ENCODE measurements at regions not wholly inside any gene's neighbourhood (a gene's known extent, or its start where the extent isn't known, plus 50 kb on each side); places are given as distances from the start of the nearest gene placed in this dataset.

DNA sequence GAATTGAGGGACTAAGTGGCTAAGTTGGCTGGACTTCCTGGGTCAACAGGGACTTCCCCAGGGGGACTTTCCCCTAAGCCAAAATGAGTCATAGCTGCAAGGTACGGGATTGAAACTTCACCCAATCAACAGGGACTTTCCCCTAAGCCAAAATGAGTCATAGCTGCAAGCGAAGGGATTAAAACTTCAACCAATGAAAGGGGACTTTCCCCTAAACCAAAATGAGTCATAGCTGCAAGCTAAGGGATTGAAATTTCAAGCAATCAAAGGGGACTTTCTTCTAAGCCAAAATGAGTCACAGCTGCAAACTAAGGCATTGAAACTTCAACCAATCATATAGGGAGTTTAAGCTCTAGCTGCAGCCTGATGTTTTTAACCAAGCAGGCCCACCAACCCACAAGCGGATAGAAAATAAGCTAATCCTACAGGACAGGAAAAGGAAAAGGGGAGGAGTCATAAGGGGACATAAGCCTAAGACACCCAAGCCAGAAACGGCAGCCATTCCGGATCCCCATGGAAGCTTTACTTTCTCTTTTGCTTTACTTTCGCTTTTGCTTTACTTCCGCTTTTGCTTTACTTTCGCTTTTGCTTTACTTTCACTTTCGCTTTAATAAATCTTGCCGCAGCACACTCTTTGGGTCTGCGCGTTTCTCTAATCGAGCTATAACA, 1375.4 kb upstream of the CELF4 start:
- no peaks in the 10 kb centered on the region for H3K36me3 ChIP-seq (ENCODE audit: control insufficient read depth in 2 of 2, insufficient read depth in 2 of 2, low read length in 1 of 2)
- H3K4me1 ChIP-seq (ENCODE audit: control insufficient read depth in 2 of 2, insufficient read depth in 2 of 2, low read length in 2 of 2) = no peaks in the 10 kb centered on the region
- no peaks in the 10 kb centered on the region for H3K27me3 ChIP-seq (ENCODE audit: control insufficient read depth in 2 of 2, insufficient read depth in 1 of 2, low read length in 1 of 2)
- 91% methylated on average over 13 of the region's 13 CpGs for WGBS
- H3K9me3 ChIP-seq (ENCODE audit: control insufficient read depth in 2 of 2, insufficient read depth in 1 of 2, low read length in 1 of 2) = peaks cover 0 to 9% of the 10 kb centered on the region in 2 donors
- H3K27ac ChIP-seq (ENCODE audit: low read depth in 1 of 2, low read length in 1 of 2) = peak overlapping the region in 1 of 2 donors; percentile 19
- no peak overlapping the region for H3K4me3 ChIP-seq (ENCODE audit: low read length in 2 of 2)
- peak in 4 of 9 donors; percentile 2 to 41 (median 12) for DNase-seq (ENCODE audit: low read depth in 6 of 9, low spot score in 9 of 9)

DNA sequence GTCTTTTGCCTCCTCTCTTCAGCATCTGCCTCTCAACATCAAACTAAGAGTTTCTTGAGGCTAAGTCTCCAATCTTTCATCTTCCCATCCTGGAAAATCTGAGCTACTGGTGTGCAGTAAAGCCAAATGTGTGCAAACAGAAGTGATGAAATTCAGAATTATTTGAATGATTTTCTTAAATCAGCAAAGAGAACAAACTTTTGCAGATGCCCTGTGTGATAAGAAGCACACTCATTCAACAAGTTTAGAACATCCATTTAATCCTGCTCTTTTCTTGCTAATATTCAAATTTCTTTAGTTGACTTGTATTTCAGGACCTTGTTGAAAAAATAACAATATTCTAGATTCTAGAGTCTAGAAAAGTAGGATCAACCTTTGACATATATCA, 1374.9 kb upstream of the CELF4 start:
- Histone ChIP-seq H3K27me3 (ENCODE audit: control insufficient read depth in 2 of 2, insufficient read depth in 1 of 2, low read length in 1 of 2) (no peaks in the 10 kb centered on the region), H3K9me3 (ENCODE audit: control insufficient read depth in 2 of 2, insufficient read depth in 1 of 2, low read length in 1 of 2) (peaks cover 0 to 9% of the 10 kb centered on the region in 2 donors), H3K4me3 (ENCODE audit: low read length in 2 of 2) (no peak overlapping the region), H3K4me1 (ENCODE audit: control insufficient read depth in 2 of 2, insufficient read depth in 2 of 2, low read length in 2 of 2) (no peaks in the 10 kb centered on the region), H3K36me3 (ENCODE audit: control insufficient read depth in 2 of 2, insufficient read depth in 2 of 2, low read length in 1 of 2) (no peaks in the 10 kb centered on the region), H3K27ac (ENCODE audit: low read depth in 1 of 2, low read length in 1 of 2) (peak overlapping the region in 1 of 2 donors; percentile 28)
- DNase-seq (ENCODE audit: low read depth in 6 of 9, low spot score in 9 of 9) = no peak

DNA sequence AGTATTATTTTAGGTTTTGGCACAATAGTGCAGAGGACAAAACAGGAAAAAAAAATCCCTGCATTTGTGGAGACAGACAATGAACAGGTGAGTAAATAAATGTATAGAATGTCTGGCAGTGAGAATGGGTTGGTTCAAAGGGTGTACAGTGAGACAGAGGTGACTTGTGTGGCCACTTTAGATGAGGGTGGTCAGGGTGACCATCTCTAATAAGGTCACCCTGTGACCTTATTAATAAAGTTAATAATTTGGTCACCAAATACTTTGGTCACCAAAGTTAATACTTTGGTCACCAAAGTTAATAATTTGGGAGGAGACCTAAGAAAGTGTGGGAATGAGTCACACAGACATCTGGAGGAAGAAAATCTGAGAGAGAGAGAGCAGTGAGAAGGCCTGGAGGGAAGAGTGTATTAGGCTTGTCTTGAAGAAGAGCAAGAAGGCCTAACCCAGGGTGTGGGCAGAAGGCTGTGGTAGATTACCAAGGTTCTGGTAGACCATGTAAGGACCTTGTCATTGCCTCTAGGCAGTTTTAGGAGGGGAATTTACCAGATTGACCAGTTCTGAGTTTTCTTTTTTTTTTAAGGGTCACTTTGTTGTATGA, 1368.4 kb upstream of the CELF4 start:
- no peaks in the 10 kb centered on the region for H3K27me3 ChIP-seq (ENCODE audit: control insufficient read depth in 2 of 2, insufficient read depth in 1 of 2, low read length in 1 of 2)
- no peak overlapping the region for H3K27ac ChIP-seq (ENCODE audit: low read depth in 1 of 2, low read length in 1 of 2)
- H3K4me3 ChIP-seq (ENCODE audit: low read length in 2 of 2) = no peak overlapping the region
- H3K4me1 ChIP-seq (ENCODE audit: control insufficient read depth in 2 of 2, insufficient read depth in 2 of 2, low read length in 2 of 2) = no peaks in the 10 kb centered on the region
- no peaks in the 10 kb centered on the region for H3K36me3 ChIP-seq (ENCODE audit: control insufficient read depth in 2 of 2, insufficient read depth in 2 of 2, low read length in 1 of 2)
- H3K9me3 ChIP-seq (ENCODE audit: control insufficient read depth in 2 of 2, insufficient read depth in 1 of 2, low read length in 1 of 2) = no peaks in the 10 kb centered on the region
- DNase-seq (ENCODE audit: low read depth in 6 of 9, low spot score in 9 of 9) = no peak

DNA sequence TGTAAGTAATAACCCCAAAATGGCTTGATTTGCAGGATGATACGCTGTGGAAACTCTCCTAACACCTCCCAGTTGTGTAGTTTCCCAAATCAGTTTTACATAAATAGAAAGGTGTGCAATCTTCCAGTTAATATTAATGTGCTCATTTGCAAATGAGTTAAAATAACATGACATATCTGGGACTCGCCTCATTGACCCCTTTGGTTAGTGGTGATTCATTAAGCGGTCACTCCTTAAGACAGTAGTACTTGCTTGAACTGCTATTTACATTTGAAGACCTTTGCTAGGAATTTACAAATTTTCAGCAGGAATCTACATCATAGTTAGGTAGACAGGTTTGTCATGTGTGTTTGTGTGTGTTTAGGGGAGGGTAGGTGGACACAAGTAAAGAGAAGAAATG, 1367.7 kb upstream of the CELF4 start:
- Histone ChIP-seq H3K4me1 (ENCODE audit: control insufficient read depth in 2 of 2, insufficient read depth in 2 of 2, low read length in 2 of 2) (no peaks in the 10 kb centered on the region), H3K27me3 (ENCODE audit: control insufficient read depth in 2 of 2, insufficient read depth in 1 of 2, low read length in 1 of 2) (no peaks in the 10 kb centered on the region), H3K4me3 (ENCODE audit: low read length in 2 of 2) (no peak overlapping the region), H3K27ac (ENCODE audit: low read depth in 1 of 2, low read length in 1 of 2) (no peak overlapping the region), H3K9me3 (ENCODE audit: control insufficient read depth in 2 of 2, insufficient read depth in 1 of 2, low read length in 1 of 2) (no peaks in the 10 kb centered on the region), H3K36me3 (ENCODE audit: control insufficient read depth in 2 of 2, insufficient read depth in 2 of 2, low read length in 1 of 2) (no peaks in the 10 kb centered on the region)
- WGBS = 96% methylated on average over 3 of the region's 3 CpGs
- DNase-seq (ENCODE audit: low read depth in 6 of 9, low spot score in 9 of 9) = no peak

DNA sequence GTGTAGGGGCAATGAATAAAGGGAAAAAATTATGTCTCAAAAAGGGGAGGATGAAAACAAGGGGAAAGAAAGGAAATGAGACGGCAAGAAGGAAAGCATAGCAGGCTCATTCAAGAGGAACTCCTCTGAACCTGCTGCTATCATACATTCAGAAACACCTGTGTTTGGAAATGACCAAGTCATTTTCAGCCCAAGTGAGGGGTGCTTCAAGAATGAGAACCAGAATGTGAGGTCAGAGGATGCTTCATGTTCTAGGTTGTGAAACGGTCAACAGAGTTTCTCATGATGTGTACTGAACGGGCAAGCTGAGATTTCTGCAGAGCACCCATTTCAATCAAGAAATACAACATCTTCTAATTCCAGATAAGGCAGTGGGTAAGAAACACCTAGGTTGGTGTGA, 1367.2 kb upstream of the CELF4 start:
- Histone ChIP-seq H3K4me1 (ENCODE audit: control insufficient read depth in 2 of 2, insufficient read depth in 2 of 2, low read length in 2 of 2) (no peaks in the 10 kb centered on the region), H3K36me3 (ENCODE audit: control insufficient read depth in 2 of 2, insufficient read depth in 2 of 2, low read length in 1 of 2) (no peaks in the 10 kb centered on the region), H3K4me3 (ENCODE audit: low read length in 2 of 2) (no peak overlapping the region), H3K9me3 (ENCODE audit: control insufficient read depth in 2 of 2, insufficient read depth in 1 of 2, low read length in 1 of 2) (no peaks in the 10 kb centered on the region), H3K27me3 (ENCODE audit: control insufficient read depth in 2 of 2, insufficient read depth in 1 of 2, low read length in 1 of 2) (no peaks in the 10 kb centered on the region), H3K27ac (ENCODE audit: low read depth in 1 of 2, low read length in 1 of 2) (no peak overlapping the region)
- no peak for DNase-seq (ENCODE audit: low read depth in 6 of 9, low spot score in 9 of 9)
- 94% methylated on average over 3 of the region's 3 CpGs for WGBS

DNA sequence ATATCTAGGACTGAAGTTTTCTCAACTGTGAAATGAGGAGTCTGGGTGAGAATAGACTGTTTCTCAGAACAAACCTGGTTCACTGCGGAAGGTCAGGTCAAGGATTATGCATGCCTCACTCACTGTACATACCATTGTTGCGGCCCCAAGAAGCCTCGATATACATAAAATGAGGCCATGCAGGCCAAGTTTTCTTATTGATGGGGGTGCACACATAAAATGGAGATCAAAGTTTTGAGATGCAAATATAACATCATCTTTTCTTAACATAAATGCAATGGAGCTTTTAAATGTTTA, 1366.1 kb upstream of the CELF4 start:
- no peak overlapping the region for H3K4me3 ChIP-seq (ENCODE audit: low read length in 2 of 2)
- no peaks in the 10 kb centered on the region for H3K36me3 ChIP-seq (ENCODE audit: control insufficient read depth in 2 of 2, insufficient read depth in 2 of 2, low read length in 1 of 2)

DNA sequence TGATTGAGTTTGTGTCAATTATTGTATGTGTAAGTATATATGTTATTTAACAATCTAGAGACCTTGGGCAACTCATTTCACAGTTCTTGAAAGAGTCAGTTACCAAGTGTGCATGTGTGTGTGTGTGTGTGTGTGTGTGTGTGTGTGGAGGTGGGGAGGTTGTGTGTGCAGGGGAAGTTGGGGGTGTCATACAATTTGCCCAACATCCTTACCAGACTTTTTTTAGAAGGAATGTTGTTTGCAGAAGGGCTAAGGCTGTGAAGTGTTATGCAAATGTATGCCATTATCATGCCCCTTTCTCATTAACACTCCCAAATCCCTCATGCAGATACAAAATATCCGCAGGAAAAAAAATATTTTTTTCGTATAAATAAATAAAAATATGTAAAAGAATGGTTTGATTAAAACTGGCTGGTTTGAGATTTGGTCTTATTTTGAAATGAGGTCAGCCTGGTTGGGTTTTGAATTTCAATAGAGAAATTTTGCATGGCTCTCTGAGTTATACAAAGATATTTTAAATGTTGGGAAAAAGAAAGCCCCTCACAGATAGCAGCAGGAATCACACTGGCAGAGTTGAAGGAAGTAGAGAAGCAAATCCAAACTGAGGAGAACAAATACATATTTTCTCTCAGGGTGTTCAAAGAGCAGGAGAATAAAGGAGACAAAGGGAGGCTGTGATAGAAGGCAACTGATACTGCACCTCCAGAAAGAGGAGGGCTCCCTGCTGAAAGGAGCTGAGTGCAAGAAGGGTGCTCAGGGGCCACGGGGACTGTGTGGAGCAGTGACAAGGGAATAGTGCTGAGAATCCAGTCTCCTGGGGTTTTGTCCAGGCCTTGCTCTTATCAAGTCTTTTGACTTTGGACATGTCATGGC, 1365.5 kb upstream of the CELF4 start:
- no peaks in the 10 kb centered on the region for H3K9me3 ChIP-seq (ENCODE audit: control insufficient read depth in 2 of 2, insufficient read depth in 1 of 2, low read length in 1 of 2)
- no peaks in the 10 kb centered on the region for H3K36me3 ChIP-seq (ENCODE audit: control insufficient read depth in 2 of 2, insufficient read depth in 2 of 2, low read length in 1 of 2)
- H3K27me3 ChIP-seq (ENCODE audit: control insufficient read depth in 2 of 2, insufficient read depth in 1 of 2, low read length in 1 of 2) = no peaks in the 10 kb centered on the region
- H3K27ac ChIP-seq (ENCODE audit: low read depth in 1 of 2, low read length in 1 of 2) = no peak overlapping the region
- H3K4me3 ChIP-seq (ENCODE audit: low read length in 2 of 2) = no peak overlapping the region
- 62% methylated on average over 3 of the region's 3 CpGs for WGBS
- DNase-seq (ENCODE audit: low read depth in 6 of 9, low spot score in 9 of 9) = no peak
- H3K4me1 ChIP-seq (ENCODE audit: control insufficient read depth in 2 of 2, insufficient read depth in 2 of 2, low read length in 2 of 2) = no peaks in the 10 kb centered on the region

More for the DNA sequence above, 1366.1 kb upstream of the CELF4 start:
- Histone ChIP-seq H3K27me3 (ENCODE audit: control insufficient read depth in 2 of 2, insufficient read depth in 1 of 2, low read length in 1 of 2) (no peaks in the 10 kb centered on the region), H3K4me1 (ENCODE audit: control insufficient read depth in 2 of 2, insufficient read depth in 2 of 2, low read length in 2 of 2) (no peaks in the 10 kb centered on the region), H3K27ac (ENCODE audit: low read depth in 1 of 2, low read length in 1 of 2) (no peak overlapping the region), H3K9me3 (ENCODE audit: control insufficient read depth in 2 of 2, insufficient read depth in 1 of 2, low read length in 1 of 2) (no peaks in the 10 kb centered on the region)
- WGBS = 98% methylated on average over 3 of the region's 3 CpGs
- no peak for DNase-seq (ENCODE audit: low read depth in 6 of 9, low spot score in 9 of 9)

DNA sequence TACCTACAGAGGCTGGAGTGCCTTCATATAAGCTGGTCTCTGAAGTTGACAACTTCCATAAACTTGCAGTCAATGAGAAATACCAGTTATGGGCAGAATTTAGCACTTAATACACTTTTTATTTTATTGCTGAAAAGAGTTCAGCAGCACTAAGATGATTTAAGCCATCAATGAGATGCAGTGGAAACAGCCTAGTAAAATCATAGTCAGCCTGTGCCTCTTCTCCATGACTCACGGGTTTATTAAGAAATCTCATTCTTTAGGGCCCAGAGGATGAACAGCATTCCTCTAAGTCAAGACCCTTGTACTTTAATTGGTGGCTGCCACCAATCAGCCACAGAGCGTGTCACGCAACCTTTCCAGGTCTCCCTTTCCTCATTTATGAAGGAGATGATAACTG, 1357.9 kb upstream of the CELF4 start:
- Histone ChIP-seq H3K27ac (ENCODE audit: low read depth in 1 of 2, low read length in 1 of 2) (no peak overlapping the region), H3K4me3 (ENCODE audit: low read length in 2 of 2) (no peak overlapping the region), H3K36me3 (ENCODE audit: control insufficient read depth in 2 of 2, insufficient read depth in 2 of 2, low read length in 1 of 2) (no peaks in the 10 kb centered on the region), H3K4me1 (ENCODE audit: control insufficient read depth in 2 of 2, insufficient read depth in 2 of 2, low read length in 2 of 2) (no peaks in the 10 kb centered on the region), H3K27me3 (ENCODE audit: control insufficient read depth in 2 of 2, insufficient read depth in 1 of 2, low read length in 1 of 2) (no peaks in the 10 kb centered on the region), H3K9me3 (ENCODE audit: control insufficient read depth in 2 of 2, insufficient read depth in 1 of 2, low read length in 1 of 2) (peaks cover 0 to 3% of the 10 kb centered on the region in 2 donors)
- WGBS = 98% methylated on average over 3 of the region's 3 CpGs
- DNase-seq (ENCODE audit: low read depth in 6 of 9, low spot score in 9 of 9) = no peak

DNA sequence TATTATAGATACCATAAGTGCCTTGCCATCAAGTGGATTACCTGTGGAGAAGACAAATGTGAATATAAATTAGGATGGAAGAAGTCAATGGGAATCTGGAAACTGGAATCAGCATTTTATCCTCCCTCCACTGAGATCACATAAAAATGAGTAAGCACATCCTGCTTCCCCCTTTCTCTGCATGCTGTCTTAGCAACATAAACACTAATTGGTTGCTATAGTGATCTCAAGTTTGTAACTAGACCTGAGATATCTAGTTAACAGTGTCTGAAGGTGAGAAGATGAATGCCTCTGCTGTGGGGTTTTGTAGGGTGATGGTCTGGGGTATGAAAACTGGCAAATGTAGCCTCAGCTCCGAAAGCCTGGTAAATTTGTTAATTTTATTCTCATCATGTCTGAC, 1357.5 kb upstream of the CELF4 start:
- Histone ChIP-seq H3K4me1 (ENCODE audit: control insufficient read depth in 2 of 2, insufficient read depth in 2 of 2, low read length in 2 of 2) (no peaks in the 10 kb centered on the region), H3K9me3 (ENCODE audit: control insufficient read depth in 2 of 2, insufficient read depth in 1 of 2, low read length in 1 of 2) (peaks cover 0 to 3% of the 10 kb centered on the region in 2 donors), H3K27me3 (ENCODE audit: control insufficient read depth in 2 of 2, insufficient read depth in 1 of 2, low read length in 1 of 2) (no peaks in the 10 kb centered on the region), H3K36me3 (ENCODE audit: control insufficient read depth in 2 of 2, insufficient read depth in 2 of 2, low read length in 1 of 2) (no peaks in the 10 kb centered on the region), H3K4me3 (ENCODE audit: low read length in 2 of 2) (no peak overlapping the region), H3K27ac (ENCODE audit: low read depth in 1 of 2, low read length in 1 of 2) (no peak overlapping the region)
- WGBS = 92% methylated on average over 1 of the region's 1 CpG
- DNase-seq (ENCODE audit: low read depth in 6 of 9, low spot score in 9 of 9) = no peak

All from thymus (tissue), 11 donors.